Testis (tissue), 2 donors: ENCODE measurements at regions not wholly inside any gene's neighbourhood (a gene's known extent, or its start where the extent isn't known, plus 50 kb on each side); places are given as distances from the start of the nearest gene placed in this dataset.

Experiments used
- DNase-seq: peaks from one replicate; pipeline ENCODE4 v3.0.0-alpha.2; 2019
- H3K27ac ChIP-seq, 2 donors: fragments of 200-600 bp; sonication (generic); one replicate each; pipeline ENCODE4 v1.5.1; 2019
- H3K27me3 ChIP-seq: fragments of 200-600 bp; sonication (generic); one replicate; pipeline ENCODE4 v1.5.1; 2019
- H3K36me3 ChIP-seq: fragments of 200-600 bp; sonication (generic); one replicate; pipeline ENCODE4 v1.5.1; 2017; ENCODE audit warnings: low read depth; ENCODE audit errors: missing control alignments
- H3K4me1 ChIP-seq: fragments of 200-600 bp; sonication (generic); one replicate; pipeline ENCODE4 v1.5.1; 2019
- H3K4me3 ChIP-seq, 2 donors: fragments of 200-600 bp; sonication (generic); one replicate each; pipeline ENCODE4 v1.5.1; 2017 to 2019
- H3K9me3 ChIP-seq: fragments of 200-600 bp; sonication (generic); one replicate; pipeline ENCODE4 v1.5.1; 2017
- CTCF ChIP-seq, 3 experiments: fragments of 450-650 bp in 2 of 3; fragments of 200-600 bp in 1 of 3; sonication (generic) in 1 of 3; IDR thresholded peaks; one replicate each; pipeline ENCODE4 v1.5.1; 2016 to 2019; ENCODE audit warnings: antibody characterized with exemption in 3 of 3, mild to moderate bottlenecking in 2 of 3, moderate library complexity in 1 of 3
- POLR2A ChIP-seq: fragments of 450-650 bp; IDR thresholded peaks from one replicate; pipeline ENCODE4 v1.6.1; 2017; ENCODE audit warnings: antibody characterized with exemption, mild to moderate bottlenecking, moderate library complexity
- WGBS, 2 donors: methylation state at CpG; one replicate each; pipeline ENCODE4 v1.1.5; 2018; 5-methylcytosine and 5-hydroxymethylcytosine counted together
- intact Hi-C: fragments of 100-400 bp; cut with DNase I; formaldehyde crosslinking; loops from one replicate; pipeline ENCODE4 v1.15.1; 2023; ENCODE audit warnings: low total_unique reads

GRCh38 chr9:106284296-106284695 is 578.7 kb upstream of the ZNF462 start:
- Histone ChIP-seq H3K27me3 (no peaks in the 10 kb centered on the region), H3K9me3 (no peaks in the 10 kb centered on the region), H3K36me3 (no peaks in the 10 kb centered on the region), H3K4me3 (no peak overlapping the region), H3K27ac (no peak overlapping the region), H3K4me1 (peaks cover 22% of the 10 kb centered on the region)
- DNase-seq: peak; percentile 32
- WGBS, 2 donors: 79 to 94% methylated on average over 4 of the region's 4 CpGs
- intact Hi-C loops: no loop called here
- TF ChIP-seq CTCF (IDR thresholded peaks at IDR 0.05): no peak
- TF ChIP-seq POLR2A: no peak

GRCh38 chr9:106286249-106286648 is 576.7 kb upstream of the ZNF462 start:
- Histone ChIP-seq H3K36me3 (no peaks in the 10 kb centered on the region), H3K27me3 (no peaks in the 10 kb centered on the region), H3K4me3 (no peak overlapping the region), H3K4me1 (peaks cover 22% of the 10 kb centered on the region), H3K9me3 (no peaks in the 10 kb centered on the region), H3K27ac (no peak overlapping the region)
- TF ChIP-seq CTCF (IDR thresholded peaks at IDR 0.05) (peak in 1 of 3 experiments; percentile 19), POLR2A (no peak)
- peak; percentile 48 for DNase-seq
- intact Hi-C loops: no loop called here

- DNase-seq: peak; percentile 54
- H3K4me1 ChIP-seq: peaks cover 22% of the 10 kb centered on the region
- TF ChIP-seq CTCF (IDR thresholded peaks at IDR 0.05): no peak
- intact Hi-C loops: no loop called here
- H3K9me3 ChIP-seq: no peaks in the 10 kb centered on the region
- 5 to 11% methylated on average over 10 of the region's 10 CpGs for WGBS, 2 donors
- H3K36me3 ChIP-seq: no peaks in the 10 kb centered on the region
- H3K27ac ChIP-seq: peak overlapping the region in 1 of 2 donors; percentile 20
- H3K4me3 ChIP-seq: peak overlapping the region in 1 of 2 donors; percentile 12
- H3K27me3 ChIP-seq: no peaks in the 10 kb centered on the region
These were observed 575.8 kb upstream of the ZNF462 start for GRCh38 chr9:106287091-106287631.

- H3K27ac ChIP-seq: no peak overlapping the region
- no peaks in the 10 kb centered on the region for H3K27me3 ChIP-seq
- H3K4me1 ChIP-seq: peaks cover 22% of the 10 kb centered on the region
- H3K36me3 ChIP-seq: no peaks in the 10 kb centered on the region
- no peaks in the 10 kb centered on the region for H3K9me3 ChIP-seq
- no peak for DNase-seq
- TF ChIP-seq CTCF (IDR thresholded peaks at IDR 0.05) (no peak), POLR2A (no peak)
- WGBS, 2 donors: 22 to 23% methylated on average over 9 of the region's 9 CpGs
- intact Hi-C loops: no loop called here
- peak overlapping the region in 1 of 2 donors; percentile 12 for H3K4me3 ChIP-seq
These were observed 575.2 kb upstream of the ZNF462 start for GRCh38 chr9:106287731-106288130.

- intact Hi-C loops: no loop called here
- Histone ChIP-seq H3K36me3 (no peaks in the 10 kb centered on the region), H3K9me3 (no peaks in the 10 kb centered on the region), H3K4me3 (no peak overlapping the region), H3K27ac (no peak overlapping the region), H3K27me3 (no peaks in the 10 kb centered on the region), H3K4me1 (peaks cover 22% of the 10 kb centered on the region)
- TF ChIP-seq POLR2A (no peak), CTCF (IDR thresholded peaks at IDR 0.05) (no peak)
- DNase-seq: no peak
- 83 to 92% methylated on average over 7 to 8 of the region's 8 CpGs for WGBS, 2 donors
These were observed 574.3 kb upstream of the ZNF462 start for GRCh38 chr9:106288689-106289088.
